ENCODE measurements at regions not wholly inside any gene's neighbourhood (a gene's known extent, or its start where the extent isn't known, plus 50 kb on each side); places are given as distances from the start of the nearest gene placed in this dataset.

GRCh38 chr4:14064984-14065383 lies 437.5 kb upstream of the BOD1L1 start:
- TF ChIP-seq CTCF (tag by site-specific recombination; IDR thresholded peaks at IDR 0.05) (no peak), REST (tag by site-specific recombination; IDR thresholded peaks at IDR 0.05) (no peak), ZNF513 (tag by site-specific recombination; IDR thresholded peaks at IDR 0.05) (no peak), YY1 (tag by site-specific recombination; IDR thresholded peaks at IDR 0.05) (no peak)

Measured in HEK293 (cell line).